ENCODE measurements at regions not wholly inside any gene's neighbourhood (a gene's known extent, or its start where the extent isn't known, plus 50 kb on each side); places are given as distances from the start of the nearest gene placed in this dataset.

GRCh38 chr14:96722736-96723135 lies 74.4 kb upstream of the VRK1 start:
- Histone ChIP-seq H3K36me3 (ENCODE audit: insufficient read depth, low read length) (no peaks in the 10 kb centered on the region), H2AFZ (ENCODE audit: low read length) (no peak overlapping the region), H3K27me3 (ENCODE audit: insufficient read depth, low read length, poor library complexity, severe bottlenecking) (no peaks in the 10 kb centered on the region), H3K9me3 (ENCODE audit: insufficient read depth, low read depth, low read length) (no peaks in the 10 kb centered on the region), H3K9ac (ENCODE audit: low read depth, low read length, poor library complexity, severe bottlenecking) (no peak overlapping the region), H3F3A (ENCODE audit: low read depth) (no peaks in the 10 kb centered on the region), H3K4me1 (ENCODE audit: insufficient read depth, low read length, poor library complexity, severe bottlenecking) (no peaks in the 10 kb centered on the region), H4K20me1 (ENCODE audit: insufficient read depth, low read length, poor library complexity, severe bottlenecking) (no peaks in the 10 kb centered on the region), H3K9me2 (replicated peaks; ENCODE audit: low read depth, low read length) (no peaks in the 10 kb centered on the region), H3K4me3 (ENCODE audit: low read length, poor library complexity, severe bottlenecking) (no peak overlapping the region), H3K4me2 (ENCODE audit: low read depth, low read length, poor library complexity, severe bottlenecking) (no peak overlapping the region), H3K79me2 (ENCODE audit: insufficient read depth, low read length) (no peaks in the 10 kb centered on the region)
- TF ChIP-seq EZH2phosphoT487 (IDR thresholded peaks at IDR 0.05; ENCODE audit: borderline replicate concordance), result no peak
- TF ChIP-seq CTCF (conservative IDR thresholded peaks at IDR 0.05; ENCODE audit: low read length), result no peak

- Histone ChIP-seq H3K4me3 (ENCODE audit: low read length, poor library complexity, severe bottlenecking) (no peak overlapping the region), H3K79me2 (ENCODE audit: insufficient read depth, low read length) (no peaks in the 10 kb centered on the region), H3K4me1 (ENCODE audit: insufficient read depth, low read length, poor library complexity, severe bottlenecking) (no peaks in the 10 kb centered on the region), H3K36me3 (ENCODE audit: insufficient read depth, low read length) (no peaks in the 10 kb centered on the region), H3K9ac (ENCODE audit: low read depth, low read length, poor library complexity, severe bottlenecking) (no peak overlapping the region), H3K9me3 (ENCODE audit: insufficient read depth, low read depth, low read length) (no peaks in the 10 kb centered on the region), H2AFZ (ENCODE audit: low read length) (no peak overlapping the region), H3K9me2 (replicated peaks; ENCODE audit: low read depth, low read length) (no peaks in the 10 kb centered on the region), H3K4me2 (ENCODE audit: low read depth, low read length, poor library complexity, severe bottlenecking) (no peak overlapping the region), H3K27me3 (ENCODE audit: insufficient read depth, low read length, poor library complexity, severe bottlenecking) (no peaks in the 10 kb centered on the region), H4K20me1 (ENCODE audit: insufficient read depth, low read length, poor library complexity, severe bottlenecking) (no peaks in the 10 kb centered on the region), H3F3A (ENCODE audit: low read depth) (no peaks in the 10 kb centered on the region)
- no peak for TF ChIP-seq CTCF (conservative IDR thresholded peaks at IDR 0.05; ENCODE audit: low read length)
- TF ChIP-seq EZH2phosphoT487 (IDR thresholded peaks at IDR 0.05; ENCODE audit: borderline replicate concordance), result no peak
These were observed 73.2 kb upstream of the VRK1 start for GRCh38 chr14:96723946-96724345.

- no peaks in the 10 kb centered on the region for H3K27me3 ChIP-seq (ENCODE audit: insufficient read depth, low read length, poor library complexity, severe bottlenecking)
- no peaks in the 10 kb centered on the region for H3K79me2 ChIP-seq (ENCODE audit: insufficient read depth, low read length)
- H3K4me2 ChIP-seq (ENCODE audit: low read depth, low read length, poor library complexity, severe bottlenecking), result no peak overlapping the region
These were observed 72.0 kb upstream of the VRK1 start for GRCh38 chr14:96725232-96725631.

More at GRCh38 chr14:96725232-96725631, 72.0 kb upstream of the VRK1 start:
- H3K4me3 ChIP-seq (ENCODE audit: low read length, poor library complexity, severe bottlenecking), result no peak overlapping the region
- no peak overlapping the region for H2AFZ ChIP-seq (ENCODE audit: low read length)
- no peaks in the 10 kb centered on the region for H3F3A ChIP-seq (ENCODE audit: low read depth)
- no peaks in the 10 kb centered on the region for H3K9me2 ChIP-seq (replicated peaks; ENCODE audit: low read depth, low read length)
- no peaks in the 10 kb centered on the region for H3K9me3 ChIP-seq (ENCODE audit: insufficient read depth, low read depth, low read length)
- no peaks in the 10 kb centered on the region for H4K20me1 ChIP-seq (ENCODE audit: insufficient read depth, low read length, poor library complexity, severe bottlenecking)
- TF ChIP-seq EZH2phosphoT487 (IDR thresholded peaks at IDR 0.05; ENCODE audit: borderline replicate concordance) (no peak), CTCF (conservative IDR thresholded peaks at IDR 0.05; ENCODE audit: low read length) (no peak)
- no peaks in the 10 kb centered on the region for H3K36me3 ChIP-seq (ENCODE audit: insufficient read depth, low read length)
- H3K4me1 ChIP-seq (ENCODE audit: insufficient read depth, low read length, poor library complexity, severe bottlenecking), result no peaks in the 10 kb centered on the region
- no peak overlapping the region for H3K9ac ChIP-seq (ENCODE audit: low read depth, low read length, poor library complexity, severe bottlenecking)
